ENCODE measurements at regions not wholly inside any gene's neighbourhood (a gene's known extent, or its start where the extent isn't known, plus 50 kb on each side); places are given as distances from the start of the nearest gene placed in this dataset.

- no peak for TF ChIP-seq POLR2A (IDR thresholded peaks at IDR 0.05)
- no peak for TF ChIP-seq CTCF (IDR thresholded peaks at IDR 0.05 in 4 of 5, conservative IDR thresholded peaks at IDR 0.05 in 1 of 5)
Measured at GRCh38 chr14:49319810-49320209, 266.4 kb downstream of the RPS29 start.

Measured in gastrocnemius medialis (tissue), 4 donors.